ENCODE measurements at regions not wholly inside any gene's neighbourhood (a gene's known extent, or its start where the extent isn't known, plus 50 kb on each side); places are given as distances from the start of the nearest gene placed in this dataset.

DNA sequence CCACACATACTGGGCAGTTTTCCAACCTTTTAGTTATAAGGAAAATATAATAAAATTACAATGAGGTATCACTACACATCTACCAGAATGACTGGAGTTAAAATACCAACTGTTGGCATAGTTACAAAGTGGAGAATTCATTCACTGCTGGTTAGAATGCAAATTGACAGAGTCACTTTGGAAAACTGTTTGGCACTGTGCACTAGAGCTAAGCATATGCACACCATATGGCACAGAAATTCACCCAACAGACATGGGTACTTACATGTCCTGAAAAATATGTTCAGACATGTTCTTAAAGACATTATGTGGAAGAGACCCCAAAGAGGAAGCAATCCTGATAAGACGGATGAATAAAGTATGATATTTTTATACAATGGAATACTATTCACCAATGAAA, 686.1 kb upstream of the RAB6C start:
- DNase-seq (ENCODE audit: low read depth, low spot score) = no peak
- POLR2A ChIA-PET = no interaction called here
- dilution Hi-C loops (cut with MboI; ENCODE audit: extremely low pct_ligation_motif_present, low sequenced_read_pairs) = no loop called here
- BruUV-seq (replicated peaks) = no TSS peak
- H3K27ac ChIP-seq (ENCODE audit: insufficient read depth, low read depth, low read length) = no peak overlapping the region
- FAIRE-seq = no peak
- H3K4me3 ChIP-seq (replicated peaks in 1 of 3; ENCODE audit: insufficient read depth in 1 of 3, low read depth in 1 of 3, low read length in 3 of 3) = no peak overlapping the region
- H2AFZ ChIP-seq (ENCODE audit: low read depth, low read length) = no peak overlapping the region
- no peaks in the 10 kb centered on the region for H3K9me1 ChIP-seq (replicated peaks; ENCODE audit: control insufficient read depth, extremely low read depth, insufficient read depth, low read length)
- no peak overlapping the region for H3K9ac ChIP-seq (replicated peaks; ENCODE audit: extremely low read depth, insufficient read depth, low read length)
- CTCF ChIA-PET = no interaction called here
- intact Hi-C loops (cut with micrococcal nuclease) = no loop called here
- H3K36me3 ChIP-seq (ENCODE audit: control insufficient read depth in 2 of 2, extremely low read depth in 1 of 2, insufficient read depth in 2 of 2, low read length in 2 of 2) = no peaks in the 10 kb centered on the region
- no peaks in the 10 kb centered on the region for H3K27me3 ChIP-seq (ENCODE audit: control insufficient read depth in 2 of 2, insufficient read depth in 2 of 2, low read length in 2 of 2)
- no peak for TF ChIP-seq FOS (IDR thresholded peaks at IDR 0.05; ENCODE audit: borderline replicate concordance, insufficient read depth, low read length)
- TF ChIP-seq, protein P1, sequence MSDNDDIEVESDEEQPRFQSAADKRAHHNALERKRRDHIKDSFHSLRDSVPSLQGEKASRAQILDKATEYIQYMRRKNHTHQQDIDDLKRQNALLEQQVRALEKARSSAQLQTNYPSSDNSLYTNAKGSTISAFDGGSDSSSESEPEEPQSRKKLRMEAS (IDR thresholded peaks at IDR 0.05; ENCODE audit: insufficient read depth, insufficient read length) = no peak
- TF ChIP-seq GATA2 (IDR thresholded peaks at IDR 0.05; ENCODE audit: insufficient read depth, insufficient read length, low read depth, low read length) = no peak
- TF ChIP-seq MYC (IDR thresholded peaks at IDR 0.05; ENCODE audit: low read depth, low read length) = no peak
- TF ChIP-seq JUN (IDR thresholded peaks at IDR 0.05; ENCODE audit: borderline replicate concordance, insufficient read depth, insufficient read length, low read depth) = no peak
- no peak for TF ChIP-seq EZH2 (IDR thresholded peaks at IDR 0.05; ENCODE audit: borderline replicate concordance, low read depth, low read length, severe bottlenecking)
- TF ChIP-seq POLR2A (IDR thresholded peaks at IDR 0.05; ENCODE audit: low read depth, low read length) = no peak
- no peak overlapping the region for H3K4me2 ChIP-seq (ENCODE audit: insufficient read depth, low read length)
- no peaks in the 10 kb centered on the region for H4K20me1 ChIP-seq (replicated peaks; ENCODE audit: control insufficient read depth, extremely low read depth, insufficient read depth, low read length)
- no peaks in the 10 kb centered on the region for H3K9me3 ChIP-seq (replicated peaks; ENCODE audit: control insufficient read depth, insufficient read depth, low read length)
- H3K4me1 ChIP-seq (ENCODE audit: control insufficient read depth, extremely low read depth, insufficient read depth, low read length) = no peaks in the 10 kb centered on the region
- no peaks in the 10 kb centered on the region for H3K79me2 ChIP-seq (ENCODE audit: control insufficient read depth, insufficient read depth, low read length)

- no peak overlapping the region for H3K4me2 ChIP-seq (ENCODE audit: insufficient read depth, low read length)
- dilution Hi-C loops (cut with MboI; ENCODE audit: extremely low pct_ligation_motif_present, low sequenced_read_pairs) (no loop called here), intact Hi-C loops (cut with micrococcal nuclease) (no loop called here)
- H3K4me1 ChIP-seq (ENCODE audit: control insufficient read depth, extremely low read depth, insufficient read depth, low read length) = no peaks in the 10 kb centered on the region
- no peaks in the 10 kb centered on the region for H3K79me2 ChIP-seq (ENCODE audit: control insufficient read depth, insufficient read depth, low read length)
- TF ChIP-seq GATA2 (IDR thresholded peaks at IDR 0.05; ENCODE audit: insufficient read depth, insufficient read length, low read depth, low read length) (no peak), POLR2AphosphoS5 (IDR thresholded peaks at IDR 0.05; ENCODE audit: insufficient read depth, low read depth, low read length) (no peak), POLR2A (IDR thresholded peaks at IDR 0.05; ENCODE audit: low read depth, low read length) (no peak)
- TF ChIP-seq, protein P1 (IDR thresholded peaks at IDR 0.05; ENCODE audit: insufficient read depth, insufficient read length) = no peak
- no peak overlapping the region for H3K4me3 ChIP-seq (replicated peaks in 1 of 3; ENCODE audit: insufficient read depth in 1 of 3, low read depth in 1 of 3, low read length in 3 of 3)
- BruUV-seq (replicated peaks) = no TSS peak
- H3K27me3 ChIP-seq (ENCODE audit: control insufficient read depth in 2 of 2, insufficient read depth in 2 of 2, low read length in 2 of 2) = no peaks in the 10 kb centered on the region
- H4K20me1 ChIP-seq (replicated peaks; ENCODE audit: control insufficient read depth, extremely low read depth, insufficient read depth, low read length) = no peaks in the 10 kb centered on the region
- no peaks in the 10 kb centered on the region for H3K36me3 ChIP-seq (ENCODE audit: control insufficient read depth in 2 of 2, extremely low read depth in 1 of 2, insufficient read depth in 2 of 2, low read length in 2 of 2)
- no peaks in the 10 kb centered on the region for H3K9me1 ChIP-seq (replicated peaks; ENCODE audit: control insufficient read depth, extremely low read depth, insufficient read depth, low read length)
- ChIA-PET POLR2A (no interaction called here), CTCF (no interaction called here)
- H3K9me3 ChIP-seq (replicated peaks; ENCODE audit: control insufficient read depth, insufficient read depth, low read length) = peaks cover 3% of the 10 kb centered on the region
- FAIRE-seq = no peak
- H3K9ac ChIP-seq (replicated peaks; ENCODE audit: extremely low read depth, insufficient read depth, low read length) = no peak overlapping the region
- H3K27ac ChIP-seq (ENCODE audit: insufficient read depth, low read depth, low read length) = no peak overlapping the region
- H2AFZ ChIP-seq (ENCODE audit: low read depth, low read length) = no peak overlapping the region
- DNase-seq (ENCODE audit: low read depth, low spot score) = no peak
Measured at GRCh38 chr2:129296396-129296795, 683.1 kb upstream of the RAB6C start.
